ENCODE measurements at regions not wholly inside any gene's neighbourhood (a gene's known extent, or its start where the extent isn't known, plus 50 kb on each side); places are given as distances from the start of the nearest gene placed in this dataset.

DNA sequence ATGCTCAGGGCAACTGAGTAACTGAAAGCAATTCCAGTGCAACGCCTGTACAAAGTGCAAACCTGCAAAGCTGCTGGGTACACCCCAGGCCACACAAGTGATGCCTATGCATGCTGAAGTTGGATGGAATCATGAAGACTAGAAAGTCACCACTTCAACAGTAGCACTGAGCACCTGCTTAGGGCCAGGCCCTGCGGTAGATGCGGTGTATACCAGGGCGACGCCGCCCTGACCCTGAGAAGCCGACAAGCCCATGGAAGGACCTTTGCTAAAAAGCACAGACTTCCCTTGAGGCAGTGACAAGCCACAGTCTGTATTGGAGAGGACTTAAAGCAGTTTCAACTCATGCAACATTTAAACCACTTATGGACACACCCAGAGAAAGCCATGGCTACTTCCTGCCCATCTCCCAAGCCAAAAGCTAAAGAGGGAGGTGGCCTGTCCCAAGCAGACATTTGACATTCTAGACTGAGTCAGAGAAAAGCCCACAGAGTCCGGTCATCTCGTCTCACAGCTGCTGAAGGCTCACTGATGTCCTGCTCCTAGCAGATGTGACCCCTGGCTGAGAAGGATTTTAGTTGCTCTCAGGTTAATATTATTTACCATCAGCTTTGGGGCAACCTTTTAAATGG is 843.9 kb upstream of the TMEM132C start:
- no peak for DNase-seq (ENCODE audit: low read depth in 1 of 2, low spot score in 2 of 2)
- no peak overlapping the region; the same call in 1 of the 2 replicates for H2BK5ac ChIP-seq (ENCODE audit: low read depth, low read length)
- TF ChIP-seq YY1 (IDR thresholded peaks at IDR 0.05; ENCODE audit: low read depth, low read length): no peak
- TF ChIP-seq, protein P1, sequence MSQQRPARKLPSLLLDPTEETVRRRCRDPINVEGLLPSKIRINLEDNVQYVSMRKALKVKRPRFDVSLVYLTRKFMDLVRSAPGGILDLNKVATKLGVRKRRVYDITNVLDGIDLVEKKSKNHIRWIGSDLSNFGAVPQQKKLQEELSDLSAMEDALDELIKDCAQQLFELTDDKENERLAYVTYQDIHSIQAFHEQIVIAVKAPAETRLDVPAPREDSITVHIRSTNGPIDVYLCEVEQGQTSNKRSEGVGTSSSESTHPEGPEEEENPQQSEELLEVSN (IDR thresholded peaks at IDR 0.05): no peak
- TF ChIP-seq SP2 (IDR thresholded peaks at IDR 0.05; ENCODE audit: low read length): no peak
- TF ChIP-seq SP1 (IDR thresholded peaks at IDR 0.05; ENCODE audit: low read depth, low read length): no peak
- no peak for TF ChIP-seq CHD1 (IDR thresholded peaks at IDR 0.05; ENCODE audit: low read depth, low read length)
- no peak for TF ChIP-seq KDM4A (IDR thresholded peaks at IDR 0.05; ENCODE audit: low read depth, low read length, severe bottlenecking)
- no peak for TF ChIP-seq FOSL1 (IDR thresholded peaks at IDR 0.05; ENCODE audit: insufficient read depth, low read depth, low read length)
- no peak for TF ChIP-seq PHF8 (conservative IDR thresholded peaks at IDR 0.05; ENCODE audit: low read depth, low read length)
- TF ChIP-seq EZH2 (IDR thresholded peaks at IDR 0.05; ENCODE audit: low read depth, low read length, severe bottlenecking): no peak
- TF ChIP-seq CBX8 (IDR thresholded peaks at IDR 0.05; ENCODE audit: borderline replicate concordance, low read depth, low read length): no peak
- no peak overlapping the region for H3K18ac ChIP-seq (ENCODE audit: extremely low read depth, low read length)
- no peaks in the 10 kb centered on the region for H3K9me3 ChIP-seq (ENCODE audit: insufficient read depth in 2 of 2, low read depth in 1 of 2, low read length in 1 of 2)
- H3K4me3 ChIP-seq (ENCODE audit: extremely low read depth in 1 of 4, insufficient read depth in 2 of 4, low read depth in 3 of 4, low read length in 4 of 4): no peak overlapping the region
- no peak overlapping the region for H3K9ac ChIP-seq (replicated peaks in 1 of 4; ENCODE audit: extremely low read depth in 1 of 4, low read depth in 3 of 4, low read length in 3 of 4)
- H2BK12ac ChIP-seq (ENCODE audit: low read depth, low read length): no peak overlapping the region
- ChIA-PET POLR2A (ENCODE audit: partially characterized antibody) (no interaction called here), CTCF (ENCODE audit: partially characterized antibody) (no interaction called here)
- no peak overlapping the region for H2BK120ac ChIP-seq (replicated peaks; ENCODE audit: low read depth, low read length)
- no peaks in the 10 kb centered on the region; a peak in 1 of 7 replicates for H3K27me3 ChIP-seq (replicated peaks in 1 of 4; ENCODE audit: control insufficient read depth in 3 of 4, extremely low read depth in 1 of 4, insufficient read depth in 3 of 4, low read length in 3 of 4)
- H3K36me3 ChIP-seq (ENCODE audit: control insufficient read depth in 2 of 4, insufficient read depth in 4 of 4, low read length in 3 of 4): no peaks in the 10 kb centered on the region
- H3K4me1 ChIP-seq (replicated peaks in 1 of 4; ENCODE audit: control insufficient read depth in 3 of 4, insufficient read depth in 4 of 4, low read length in 3 of 4): no peaks in the 10 kb centered on the region
- no peak overlapping the region for H2BK20ac ChIP-seq (ENCODE audit: low read length)
- H2BK15ac ChIP-seq (ENCODE audit: low read length): no peak overlapping the region
- H4K5ac ChIP-seq (ENCODE audit: insufficient read length, low read depth, low read length): no peak overlapping the region
- H4K20me1 ChIP-seq (replicated peaks in 1 of 2; ENCODE audit: control insufficient read depth in 1 of 2, insufficient read depth in 2 of 2, low read length in 2 of 2): no peaks in the 10 kb centered on the region
- H3K23ac ChIP-seq (ENCODE audit: insufficient read length): no peak overlapping the region
- FAIRE-seq: no peak
- H2AFZ ChIP-seq (ENCODE audit: low read length): no peak overlapping the region
- no peak overlapping the region for H3K4ac ChIP-seq (replicated peaks; ENCODE audit: insufficient read length, low read depth, low read length)
- no peak overlapping the region for H2AK5ac ChIP-seq (ENCODE audit: low read depth, low read length)
- no peak overlapping the region for H4K91ac ChIP-seq (replicated peaks; ENCODE audit: insufficient read length, low read length)
- H3K4me2 ChIP-seq (ENCODE audit: insufficient read depth in 1 of 2, low read depth in 2 of 2, low read length in 2 of 2): no peak overlapping the region
- H3K79me1 ChIP-seq (ENCODE audit: low read depth, low read length): no peaks in the 10 kb centered on the region
- H4K8ac ChIP-seq (ENCODE audit: extremely low read depth, insufficient read depth, low read length): no peak overlapping the region; the same call in 1 of the 2 replicates
- no peaks in the 10 kb centered on the region for H3K79me2 ChIP-seq (ENCODE audit: control insufficient read depth in 1 of 2, insufficient read depth in 2 of 2, low read length in 2 of 2)
- no peak overlapping the region for H3K14ac ChIP-seq (ENCODE audit: insufficient read length)
- H3K23me2 ChIP-seq (ENCODE audit: low read depth, low read length): no peaks in the 10 kb centered on the region
- H3K56ac ChIP-seq (replicated peaks; ENCODE audit: insufficient read length, low read depth, low read length): no peak overlapping the region
- WGBS, 2 experiments (ENCODE audit: extremely low coverage in 1 of 2, insufficient coverage in 1 of 2, insufficient read length in 1 of 2, insufficient replicate concordance in 2 of 2, low coverage in 1 of 2, low lambda C conversion rate in 2 of 2, missing lambda C conversion rate in 1 of 2): 95% methylated on average over 9 of the region's 9 CpGs; no CpG with 5 or more reads in 1 of the 2 experiments
- H3K27ac ChIP-seq (ENCODE audit: low read depth, low read length): no peak overlapping the region
